ENCODE measurements at regions not wholly inside any gene's neighbourhood (a gene's known extent, or its start where the extent isn't known, plus 50 kb on each side); places are given as distances from the start of the nearest gene placed in this dataset.

GRCh38 chr9:111158999-111159398 is 120.7 kb upstream of the LPAR1 start:
- no peak for DNase-seq (ENCODE audit: low read depth in 1 of 2, low spot score in 1 of 2)
- Histone ChIP-seq H3K4me3 (replicated peaks; ENCODE audit: insufficient read depth, low read length) (no peak overlapping the region), H3K27me3 (ENCODE audit: insufficient read depth, poor library complexity, severe bottlenecking) (no peaks in the 10 kb centered on the region), H3K27ac (replicated peaks) (no peak overlapping the region)
- TF ChIP-seq, protein P1, sequence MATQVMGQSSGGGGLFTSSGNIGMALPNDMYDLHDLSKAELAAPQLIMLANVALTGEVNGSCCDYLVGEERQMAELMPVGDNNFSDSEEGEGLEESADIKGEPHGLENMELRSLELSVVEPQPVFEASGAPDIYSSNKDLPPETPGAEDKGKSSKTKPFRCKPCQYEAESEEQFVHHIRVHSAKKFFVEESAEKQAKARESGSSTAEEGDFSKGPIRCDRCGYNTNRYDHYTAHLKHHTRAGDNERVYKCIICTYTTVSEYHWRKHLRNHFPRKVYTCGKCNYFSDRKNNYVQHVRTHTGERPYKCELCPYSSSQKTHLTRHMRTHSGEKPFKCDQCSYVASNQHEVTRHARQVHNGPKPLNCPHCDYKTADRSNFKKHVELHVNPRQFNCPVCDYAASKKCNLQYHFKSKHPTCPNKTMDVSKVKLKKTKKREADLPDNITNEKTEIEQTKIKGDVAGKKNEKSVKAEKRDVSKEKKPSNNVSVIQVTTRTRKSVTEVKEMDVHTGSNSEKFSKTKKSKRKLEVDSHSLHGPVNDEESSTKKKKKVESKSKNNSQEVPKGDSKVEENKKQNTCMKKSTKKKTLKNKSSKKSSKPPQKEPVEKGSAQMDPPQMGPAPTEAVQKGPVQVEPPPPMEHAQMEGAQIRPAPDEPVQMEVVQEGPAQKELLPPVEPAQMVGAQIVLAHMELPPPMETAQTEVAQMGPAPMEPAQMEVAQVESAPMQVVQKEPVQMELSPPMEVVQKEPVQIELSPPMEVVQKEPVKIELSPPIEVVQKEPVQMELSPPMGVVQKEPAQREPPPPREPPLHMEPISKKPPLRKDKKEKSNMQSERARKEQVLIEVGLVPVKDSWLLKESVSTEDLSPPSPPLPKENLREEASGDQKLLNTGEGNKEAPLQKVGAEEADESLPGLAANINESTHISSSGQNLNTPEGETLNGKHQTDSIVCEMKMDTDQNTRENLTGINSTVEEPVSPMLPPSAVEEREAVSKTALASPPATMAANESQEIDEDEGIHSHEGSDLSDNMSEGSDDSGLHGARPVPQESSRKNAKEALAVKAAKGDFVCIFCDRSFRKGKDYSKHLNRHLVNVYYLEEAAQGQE (IDR thresholded peaks at IDR 0.05; ENCODE audit: insufficient replicate concordance, low read depth) = no peak
- TF ChIP-seq CTCF (IDR thresholded peaks at IDR 0.05; ENCODE audit: insufficient read depth, low read length) = no peak
- TF ChIP-seq GABPA (IDR thresholded peaks at IDR 0.05; ENCODE audit: low read depth) = no peak
- no peak for TF ChIP-seq POLR2AphosphoS5 (IDR thresholded peaks at IDR 0.05; ENCODE audit: low read depth)
- TF ChIP-seq SPI1 (IDR thresholded peaks at IDR 0.05; ENCODE audit: borderline replicate concordance, low read depth) = no peak

DNA sequence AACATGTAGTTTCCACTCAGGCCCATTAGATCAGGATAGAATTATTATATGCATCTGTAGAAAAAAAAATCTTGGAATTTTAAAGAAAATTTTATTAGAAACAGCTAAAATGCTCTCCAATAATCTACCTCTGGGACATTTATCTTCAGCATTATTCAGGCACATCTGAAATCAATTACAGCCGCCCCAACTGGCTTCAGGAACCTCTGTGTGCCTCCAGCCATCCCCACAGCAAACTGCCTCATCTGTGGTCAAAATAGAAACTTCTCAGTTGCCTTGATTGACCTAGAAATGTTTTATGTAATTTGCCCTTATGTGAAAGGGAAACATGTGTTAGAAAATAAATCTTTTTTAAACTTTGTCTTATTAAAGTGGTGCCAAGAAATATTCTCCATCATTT is 120.1 kb upstream of the LPAR1 start:
- Histone ChIP-seq H3K27ac (replicated peaks) (no peak overlapping the region), H3K27me3 (ENCODE audit: insufficient read depth, poor library complexity, severe bottlenecking) (no peaks in the 10 kb centered on the region), H3K4me3 (replicated peaks; ENCODE audit: insufficient read depth, low read length) (no peak overlapping the region)
- TF ChIP-seq POLR2AphosphoS5 (IDR thresholded peaks at IDR 0.05; ENCODE audit: low read depth) (no peak), CTCF (IDR thresholded peaks at IDR 0.05; ENCODE audit: insufficient read depth, low read length) (no peak), GABPA (IDR thresholded peaks at IDR 0.05; ENCODE audit: low read depth) (no peak), SPI1 (IDR thresholded peaks at IDR 0.05; ENCODE audit: borderline replicate concordance, low read depth) (no peak)
- TF ChIP-seq, protein P1 (IDR thresholded peaks at IDR 0.05; ENCODE audit: insufficient replicate concordance, low read depth) = no peak
- no peak for DNase-seq (ENCODE audit: low read depth in 1 of 2, low spot score in 1 of 2)

DNA sequence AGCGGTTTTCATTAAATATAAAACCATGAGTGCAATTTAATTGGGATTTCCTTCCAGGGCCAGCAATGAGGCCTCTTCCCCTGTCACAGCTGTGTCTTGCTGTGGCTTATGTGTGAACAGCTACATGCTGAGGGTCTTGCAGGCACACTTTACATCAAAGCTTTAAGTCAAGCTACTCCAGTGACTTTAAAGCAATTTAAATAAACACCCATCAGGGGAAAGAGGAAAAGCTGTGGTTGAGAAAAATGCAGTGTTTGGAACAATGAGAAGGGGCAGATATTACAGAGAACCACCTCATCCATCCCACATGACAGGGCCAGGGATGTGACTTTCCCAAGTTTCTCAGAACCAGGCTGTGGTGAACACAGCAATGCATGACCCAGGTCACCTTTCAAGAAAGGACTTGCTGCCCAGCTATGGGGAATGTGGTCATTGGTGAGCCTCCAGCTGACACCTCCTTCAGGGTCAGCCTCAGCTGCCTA is 115.9 kb upstream of the LPAR1 start:
- TF ChIP-seq SPI1 (IDR thresholded peaks at IDR 0.05; ENCODE audit: borderline replicate concordance, low read depth) (no peak), CTCF (IDR thresholded peaks at IDR 0.05; ENCODE audit: insufficient read depth, low read length) (no peak), GABPA (IDR thresholded peaks at IDR 0.05; ENCODE audit: low read depth) (no peak), POLR2AphosphoS5 (IDR thresholded peaks at IDR 0.05; ENCODE audit: low read depth) (no peak)
- TF ChIP-seq, protein P1 (IDR thresholded peaks at IDR 0.05; ENCODE audit: insufficient replicate concordance, low read depth) = no peak
- Histone ChIP-seq H3K4me3 (replicated peaks; ENCODE audit: insufficient read depth, low read length) (no peak overlapping the region), H3K27ac (replicated peaks) (no peak overlapping the region), H3K27me3 (ENCODE audit: insufficient read depth, poor library complexity, severe bottlenecking) (no peaks in the 10 kb centered on the region)
- DNase-seq (ENCODE audit: low read depth in 1 of 2, low spot score in 1 of 2) = no peak

Data from HL-60 (cell line).